Esophagus (tissue), 2 donors: ENCODE measurements at regions not wholly inside any gene's neighbourhood (a gene's known extent, or its start where the extent isn't known, plus 50 kb on each side); places are given as distances from the start of the nearest gene placed in this dataset.
"Not testable (repeated sequence)": the region's sequence is repeated elsewhere in the genome, so short reads cannot be mapped to it uniquely, and the experiment has no call there.

Experiments
- H3K27ac ChIP-seq, 2 donors: one replicate each; pipeline ENCODE4 v1.5.1; 2013; ENCODE audit warnings: low read depth in 2 of 2, mild to moderate bottlenecking in 2 of 2, inconsistent platforms in 1 of 2, low read length in 1 of 2, moderate library complexity in 1 of 2
- H3K27me3 ChIP-seq, 2 donors: one replicate each; pipeline ENCODE4 v1.6.1; 2013; ENCODE audit warnings: low read length in 2 of 2, control low read depth in 1 of 2, mild to moderate bottlenecking in 1 of 2; ENCODE audit not compliant: insufficient read depth in 2 of 2, control insufficient read depth in 1 of 2
- H3K36me3 ChIP-seq, 2 donors: one replicate each; pipeline ENCODE4 v1.6.1; 2013; ENCODE audit warnings: low read length in 1 of 2; ENCODE audit not compliant: control insufficient read depth in 2 of 2, insufficient read depth in 2 of 2
- H3K4me1 ChIP-seq, 2 donors: one replicate each; pipeline ENCODE4 v1.6.1; 2013; ENCODE audit warnings: low read length in 1 of 2; ENCODE audit not compliant: control insufficient read depth in 2 of 2, insufficient read depth in 2 of 2
- H3K4me3 ChIP-seq, 2 donors: one replicate each; pipeline ENCODE4 v1.5.1; 2013; ENCODE audit warnings: low read length in 2 of 2, mild to moderate bottlenecking in 2 of 2, low read depth in 1 of 2, moderate library complexity in 1 of 2
- H3K9me3 ChIP-seq, 2 donors: one replicate each; pipeline ENCODE4 v1.6.1; 2013; ENCODE audit warnings: mild to moderate bottlenecking in 2 of 2, low read depth in 1 of 2, low read length in 1 of 2, moderate library complexity in 1 of 2; ENCODE audit not compliant: control insufficient read depth in 2 of 2, insufficient read depth in 1 of 2
- WGBS, 2 donors: extraction: QIAGEN DNeasy Blood & Tissue Kit; methylation state at CpG; one replicate each; pipeline ENCODE4 v1.1.7; 2013; 5-methylcytosine and 5-hydroxymethylcytosine counted together
- donor health status: healthy with polysubstance abuse.
- donor health status: Bipolar disorder and iron deficiency.

GRCh38 chr12:75807494-75807893 lies 224.1 kb downstream of the PHLDA1 start:
- 84 to 97% methylated on average over 1 of the region's 1 CpG for WGBS, 2 donors
- no peak overlapping the region for H3K27ac ChIP-seq
- no peak overlapping the region for H3K4me3 ChIP-seq
- H3K27me3 ChIP-seq = no peaks in the 10 kb centered on the region
- no peaks in the 10 kb centered on the region for H3K36me3 ChIP-seq
- H3K9me3 ChIP-seq = no peaks in the 10 kb centered on the region
- no peaks in the 10 kb centered on the region for H3K4me1 ChIP-seq

DNA sequence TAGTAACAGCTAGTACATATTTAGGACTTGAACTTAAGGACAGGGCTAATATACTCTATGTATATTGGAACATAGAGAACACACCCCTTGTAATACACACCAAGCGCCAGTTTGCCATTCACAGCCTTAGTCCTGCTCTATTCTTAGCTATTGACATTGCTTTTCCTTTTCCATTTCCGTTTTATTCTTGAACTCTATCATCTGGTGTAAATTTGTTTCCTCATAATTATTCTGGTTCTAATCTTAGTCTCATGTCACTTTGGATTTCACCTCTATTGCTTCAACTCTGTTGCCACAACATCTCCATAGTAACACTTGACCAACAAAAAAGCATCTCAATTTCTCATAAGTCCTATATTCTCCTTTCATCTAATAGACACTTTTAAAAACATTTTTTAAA lies 225.7 kb downstream of the PHLDA1 start:
- no peak overlapping the region for H3K4me3 ChIP-seq
- no peaks in the 10 kb centered on the region for H3K4me1 ChIP-seq
- H3K9me3 ChIP-seq = no peaks in the 10 kb centered on the region
- 70 to 72% methylated on average over 2 of the region's 2 CpGs for WGBS, 2 donors
- no peaks in the 10 kb centered on the region for H3K36me3 ChIP-seq
- no peaks in the 10 kb centered on the region for H3K27me3 ChIP-seq
- no peak overlapping the region for H3K27ac ChIP-seq

DNA sequence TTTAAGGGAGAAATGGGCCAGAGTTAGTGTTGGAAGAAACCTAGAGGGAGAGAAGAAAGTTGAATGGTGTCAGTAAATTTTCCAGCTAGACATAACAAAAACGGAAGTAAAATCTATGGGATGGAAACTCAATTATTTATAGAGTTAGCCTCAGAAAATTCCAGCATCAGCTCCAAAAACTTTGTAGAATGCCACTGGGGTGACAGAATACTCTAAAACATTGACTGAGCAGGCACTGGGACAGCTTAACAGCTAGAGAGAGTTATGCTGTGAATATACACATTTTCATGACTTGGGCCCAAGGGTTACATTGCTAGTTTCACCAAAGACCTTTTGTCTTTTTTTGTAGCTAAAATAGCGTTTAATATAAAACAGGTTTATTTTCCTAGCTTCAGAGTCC lies 226.3 kb downstream of the PHLDA1 start:
- no peaks in the 10 kb centered on the region for H3K9me3 ChIP-seq
- 71 to 72% methylated on average over 2 of the region's 2 CpGs for WGBS, 2 donors
- H3K27me3 ChIP-seq = no peaks in the 10 kb centered on the region
- no peaks in the 10 kb centered on the region for H3K36me3 ChIP-seq
- no peak overlapping the region for H3K4me3 ChIP-seq
- H3K4me1 ChIP-seq = no peaks in the 10 kb centered on the region
- no peak overlapping the region for H3K27ac ChIP-seq

DNA sequence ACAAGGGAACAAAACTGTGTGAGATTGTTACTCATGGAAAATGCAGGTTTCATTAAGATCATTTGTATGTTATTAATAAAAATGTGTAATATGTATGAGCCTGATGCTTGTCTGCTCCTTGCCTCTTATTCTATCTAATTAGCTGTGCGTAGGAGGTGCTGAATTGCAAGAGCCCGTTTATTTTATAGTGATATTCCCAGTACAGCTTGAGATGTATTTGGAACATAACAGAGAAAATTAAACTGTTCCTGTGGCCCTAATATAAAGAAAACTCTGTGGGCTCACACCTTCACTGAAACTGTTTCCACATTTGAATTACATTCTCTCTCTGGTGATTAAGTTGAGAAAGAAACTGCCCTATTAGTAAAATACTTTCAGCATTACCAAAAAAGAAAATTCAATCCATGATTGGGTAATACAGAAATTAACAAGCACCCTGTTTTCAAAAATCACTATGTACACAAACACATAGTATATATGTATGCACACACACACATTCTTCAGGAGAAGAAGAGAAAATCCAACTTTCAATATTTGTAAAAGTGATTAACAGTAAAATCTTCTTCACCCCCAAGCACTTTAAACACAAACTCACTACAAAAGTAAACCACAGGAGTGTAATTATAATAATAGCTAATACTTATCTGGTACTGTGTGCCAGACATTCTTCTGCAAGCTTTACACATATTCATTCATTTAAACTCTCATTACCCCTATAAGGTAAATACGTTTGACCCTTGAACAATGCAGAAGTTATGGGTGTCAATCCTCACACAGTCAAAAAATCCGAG lies 233.2 kb downstream of the PHLDA1 start:
- 63 to 74% methylated on average over 4 of the region's 4 CpGs for WGBS, 2 donors
- Histone ChIP-seq H3K4me3 (no peak overlapping the region), H3K9me3 (no peaks in the 10 kb centered on the region), H3K36me3 (no peaks in the 10 kb centered on the region), H3K27ac (no peak overlapping the region), H3K27me3 (no peaks in the 10 kb centered on the region), H3K4me1 (no peaks in the 10 kb centered on the region)

GRCh38 chr12:75795125-75795524 lies 236.5 kb downstream of the PHLDA1 start:
- Histone ChIP-seq H3K27ac (no peak overlapping the region), H3K4me3 (no peak overlapping the region), H3K36me3 (no peaks in the 10 kb centered on the region), H3K4me1 (no peaks in the 10 kb centered on the region), H3K9me3 (no peaks in the 10 kb centered on the region), H3K27me3 (no peaks in the 10 kb centered on the region)

- no peaks in the 10 kb centered on the region for H3K9me3 ChIP-seq
- H3K27ac ChIP-seq = no peak overlapping the region
- H3K4me1 ChIP-seq = no peaks in the 10 kb centered on the region
- H3K4me3 ChIP-seq = no peak overlapping the region
- H3K36me3 ChIP-seq = no peaks in the 10 kb centered on the region
- WGBS, 2 donors = 0% methylated on average over 1 of the region's 1 CpG
- H3K27me3 ChIP-seq = no peaks in the 10 kb centered on the region
These were observed 238.9 kb downstream of the PHLDA1 start for GRCh38 chr12:75792687-75793086.

GRCh38 chr12:75790219-75790618 lies 241.4 kb downstream of the PHLDA1 start:
- H3K27ac ChIP-seq = no peak overlapping the region
- H3K4me1 ChIP-seq = no peaks in the 10 kb centered on the region
- no peaks in the 10 kb centered on the region for H3K36me3 ChIP-seq
- no peaks in the 10 kb centered on the region for H3K27me3 ChIP-seq
- no peak overlapping the region for H3K4me3 ChIP-seq
- H3K9me3 ChIP-seq = no peaks in the 10 kb centered on the region

DNA sequence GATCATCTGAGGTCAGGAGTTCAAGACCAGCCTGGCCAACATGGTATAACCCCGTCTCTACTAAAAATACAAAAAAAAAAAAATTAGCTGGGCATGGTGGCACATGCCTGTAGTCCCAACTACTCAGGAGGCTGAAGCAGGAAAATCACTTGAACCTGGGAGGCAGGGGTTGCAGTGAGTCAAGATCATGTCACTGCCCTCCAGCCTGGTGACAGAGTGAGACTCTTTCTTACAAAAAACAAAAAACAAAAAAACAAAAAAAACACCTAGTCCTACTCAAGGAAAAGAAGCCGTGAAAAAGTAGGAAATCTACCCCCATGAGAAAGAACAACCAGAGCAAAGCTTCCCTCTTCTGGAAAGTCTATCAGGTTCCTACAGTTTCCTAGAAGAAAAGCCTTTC lies 244.4 kb downstream of the PHLDA1 start:
- not testable (repeated sequence) for H3K27ac ChIP-seq, H3K36me3 ChIP-seq, H3K27me3 ChIP-seq, H3K4me3 ChIP-seq, H3K4me1 ChIP-seq, H3K9me3 ChIP-seq
- WGBS, 2 donors = 80 to 84% methylated on average over 2 of the region's 2 CpGs

DNA sequence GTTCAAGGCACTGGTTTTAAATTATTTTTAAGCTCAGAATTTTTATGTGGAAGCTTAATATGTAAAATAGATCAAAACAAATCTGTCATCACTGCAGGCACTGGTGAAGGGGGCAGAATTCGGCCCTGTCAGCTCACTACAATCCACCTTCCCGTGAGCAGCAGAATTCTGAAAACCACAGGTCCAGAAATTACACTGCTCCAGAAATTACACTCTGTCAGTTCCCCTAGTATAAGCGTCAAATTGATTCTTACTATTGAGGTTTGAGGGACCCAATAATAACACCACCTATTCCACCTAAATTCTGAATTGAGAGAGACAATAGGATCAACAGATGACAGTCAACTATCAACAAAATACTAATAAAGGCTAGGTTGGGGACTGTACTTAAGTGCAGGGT lies 245.5 kb downstream of the PHLDA1 start:
- Histone ChIP-seq H3K27me3 (no peaks in the 10 kb centered on the region), H3K36me3 (no peaks in the 10 kb centered on the region), H3K4me1 (peaks cover 0 to 2% of the 10 kb centered on the region in 2 donors), H3K27ac (no peak overlapping the region), H3K9me3 (no peaks in the 10 kb centered on the region), H3K4me3 (no peak overlapping the region)
- WGBS, 2 donors = 86 to 88% methylated on average over 3 of the region's 3 CpGs

- WGBS, 2 donors = 79 to 82% methylated on average over 2 of the region's 2 CpGs
- H3K27me3 ChIP-seq = no peaks in the 10 kb centered on the region
- no peak overlapping the region for H3K4me3 ChIP-seq
- H3K27ac ChIP-seq = no peak overlapping the region
- H3K4me1 ChIP-seq = peaks cover 0 to 2% of the 10 kb centered on the region in 2 donors
- H3K36me3 ChIP-seq = no peaks in the 10 kb centered on the region
- H3K9me3 ChIP-seq = no peaks in the 10 kb centered on the region
These were observed 247.0 kb downstream of the PHLDA1 start for GRCh38 chr12:75784591-75784990.
